IMR-90 (cell line): ENCODE measurements at regions not wholly inside any gene's neighbourhood (a gene's known extent, or its start where the extent isn't known, plus 50 kb on each side); places are given as distances from the start of the nearest gene placed in this dataset.

Experiments used
- ATAC-seq: fragments of 200-7000 bp; cut with Tn5 transposase; 2 replicates; pipeline ENCODE4 v1.9.1; 2020; ENCODE audit warnings: low read depth, mild to moderate bottlenecking, moderate library complexity
- BruUV-seq: library from RNA; stranded (reverse); fragments of 400-500 nt; replicated peaks from 2 replicates; lab custom pipeline; 2021; lab: Mats Ljungman, UMichigan
- CTCF ChIA-PET: fragments of 300-600 bp; formaldehyde crosslinking; extraction: SDS; loops from one replicate; lab custom pipeline; 2021; ENCODE audit warnings: antibody characterized with exemption; lab: Yijun Ruan, JAX
- POLR2A ChIA-PET: fragments of 300-600 bp; sonication (Branson Sonifier 250); formaldehyde crosslinking; loops from one replicate; lab custom pipeline; 2022; ENCODE audit warnings: antibody characterized with exemption; ENCODE audit not compliant: unreplicated experiment; lab: Charles Lee
- DNase-seq: peaks from one replicate; pipeline ENCODE4 v3.0.0; 2013
- H2AFZ ChIP-seq: replicated peaks from 2 replicates; pipeline ENCODE3; 2013; ENCODE audit warnings: low read length, mild to moderate bottlenecking; ENCODE audit not compliant: poor library complexity
- H2AK5ac ChIP-seq: 2 replicates; pipeline ENCODE4 v1.6.1; 2013; ENCODE audit warnings: low read depth, low read length, inconsistent platforms
- H2AK9ac ChIP-seq: replicated peaks from 2 replicates; pipeline ENCODE3; 2013; ENCODE audit warnings: mild to moderate bottlenecking, low read depth, low read length, moderate library complexity; ENCODE audit not compliant: poor library complexity
- H2BK120ac ChIP-seq: 2 replicates; pipeline ENCODE4 v1.6.1; 2013; ENCODE audit warnings: low read depth, low read length, inconsistent platforms
- H2BK15ac ChIP-seq: 3 replicates; pipeline ENCODE4 v1.6.1; 2013; ENCODE audit warnings: low read depth, low read length, inconsistent platforms
- H2BK20ac ChIP-seq: 2 replicates; pipeline ENCODE4 v1.6.1; 2013; ENCODE audit warnings: low read depth, mild to moderate bottlenecking, inconsistent platforms, low read length, moderate library complexity
- H2BK5ac ChIP-seq: 2 replicates; pipeline ENCODE4 v1.6.1; 2013; ENCODE audit warnings: mild to moderate bottlenecking, low read depth, low read length, inconsistent platforms; ENCODE audit not compliant: poor library complexity, severe bottlenecking
- H3K14ac ChIP-seq: replicated peaks from 2 replicates; pipeline ENCODE4 v1.6.1; 2013; ENCODE audit warnings: low read depth, low read length, inconsistent platforms
- H3K18ac ChIP-seq: 2 replicates; pipeline ENCODE4 v1.6.1; 2013; ENCODE audit warnings: low read depth, low read length, control low read depth
- H3K23ac ChIP-seq: 2 replicates; pipeline ENCODE4 v1.6.1; 2013; ENCODE audit warnings: low read depth, low read length, inconsistent platforms
- H3K27ac ChIP-seq: 2 replicates; pipeline ENCODE4 v1.5.1; 2013; ENCODE audit warnings: mild to moderate bottlenecking, control low read depth, low read length; ENCODE audit not compliant: insufficient read depth
- H3K27me3 ChIP-seq: 2 replicates; pipeline ENCODE4 v1.6.1; 2013; ENCODE audit warnings: low read length; ENCODE audit not compliant: control insufficient read depth, insufficient read depth
- H3K36me3 ChIP-seq: 2 replicates; pipeline ENCODE4 v1.6.1; 2013; ENCODE audit warnings: low read length, mixed read lengths; ENCODE audit not compliant: control insufficient read depth, insufficient read depth
- H3K4ac ChIP-seq: 2 replicates; pipeline ENCODE4 v1.6.1; 2013; ENCODE audit warnings: low read depth, low read length, inconsistent platforms
- H3K4me1 ChIP-seq: 2 replicates; pipeline ENCODE4 v1.6.1; 2013; ENCODE audit warnings: low read length, mixed read lengths; ENCODE audit not compliant: control insufficient read depth, insufficient read depth
- H3K4me2 ChIP-seq: 2 replicates; pipeline ENCODE4 v1.6.1; 2013; ENCODE audit warnings: low read depth, mild to moderate bottlenecking, control low read depth, low read length, moderate library complexity
- H3K4me3 ChIP-seq: 2 replicates; pipeline ENCODE4 v1.5.1; 2013; ENCODE audit warnings: low read depth, mild to moderate bottlenecking, control low read depth, low read length, moderate library complexity; ENCODE audit not compliant: insufficient read depth
- H3K56ac ChIP-seq: 2 replicates; pipeline ENCODE4 v1.6.1; 2013; ENCODE audit warnings: low read length, inconsistent platforms; ENCODE audit not compliant: insufficient read depth; ENCODE audit errors: extremely low read depth
- H3K79me1 ChIP-seq, 2 experiments: 2 replicates each; pipeline ENCODE4 v1.6.1; 2013; ENCODE audit warnings: low read length in 2 of 2, inconsistent platforms in 1 of 2, low read depth in 1 of 2
- H3K9ac ChIP-seq: 2 replicates; pipeline ENCODE4 v1.6.1; 2013; ENCODE audit warnings: low read depth, low read length, control low read depth
- H3K9me1 ChIP-seq: 2 replicates; pipeline ENCODE4 v1.6.1; 2013; ENCODE audit warnings: low read length, inconsistent platforms; ENCODE audit not compliant: insufficient read depth
- H3K9me3 ChIP-seq: 2 replicates; pipeline ENCODE4 v1.6.1; 2013; ENCODE audit warnings: low read length; ENCODE audit not compliant: control insufficient read depth, insufficient read depth
- H4K20me1 ChIP-seq: 2 replicates; pipeline ENCODE4 v1.6.1; 2013; ENCODE audit warnings: low read length, inconsistent platforms; ENCODE audit not compliant: insufficient read depth
- H4K5ac ChIP-seq: 2 replicates; pipeline ENCODE4 v1.6.1; 2013; ENCODE audit warnings: mild to moderate bottlenecking, low read depth, low read length, control low read depth
- H4K8ac ChIP-seq, 2 experiments: 2 replicates each; pipeline ENCODE4 v1.6.1; 2013; ENCODE audit warnings: low read depth in 2 of 2, low read length in 2 of 2, control low read depth in 1 of 2, inconsistent platforms in 1 of 2
- H4K91ac ChIP-seq: 2 replicates; pipeline ENCODE4 v1.6.1; 2013; ENCODE audit warnings: low read depth, low read length, inconsistent platforms; ENCODE audit not compliant: insufficient read depth
- FOS ChIP-seq: fragments of 150-350 bp; IDR thresholded peaks from 2 replicates; pipeline ENCODE4 v1.6.1; 2016; ENCODE audit warnings: low read depth, low read length
- WGBS, 2 experiments: methylation state at CpG; one replicate each; pipeline versions ENCODE4 v1.1.5 to v1.1.7; 2013; ENCODE audit warnings: missing lambda C conversion rate in 2 of 2; ENCODE audit not compliant: insufficient read length in 1 of 2; ENCODE audit errors: extremely low coverage in 2 of 2; 5-methylcytosine and 5-hydroxymethylcytosine counted together
- dilution Hi-C: fragments of 300-500 bp; cut with HindIII; formaldehyde crosslinking; loops from one replicate; pipeline ENCODE4 v1.14.3; 2018; ENCODE audit warnings: low sequenced_read_pairs; ENCODE audit not compliant: unreplicated experiment
- in situ Hi-C: fragments of 300-500 bp; cut with MboI; formaldehyde crosslinking; loops from 3 replicates; pipeline ENCODE4 v1.14.3; 2019; ENCODE audit warnings: low sequenced_read_pairs, inconsistent platforms, mixed read lengths
- intact Hi-C: fragments of 100-400 bp; cut with micrococcal nuclease; formaldehyde crosslinking; loops from 2 replicates; pipeline ENCODE4 v1.10.0; 2022

DNA sequence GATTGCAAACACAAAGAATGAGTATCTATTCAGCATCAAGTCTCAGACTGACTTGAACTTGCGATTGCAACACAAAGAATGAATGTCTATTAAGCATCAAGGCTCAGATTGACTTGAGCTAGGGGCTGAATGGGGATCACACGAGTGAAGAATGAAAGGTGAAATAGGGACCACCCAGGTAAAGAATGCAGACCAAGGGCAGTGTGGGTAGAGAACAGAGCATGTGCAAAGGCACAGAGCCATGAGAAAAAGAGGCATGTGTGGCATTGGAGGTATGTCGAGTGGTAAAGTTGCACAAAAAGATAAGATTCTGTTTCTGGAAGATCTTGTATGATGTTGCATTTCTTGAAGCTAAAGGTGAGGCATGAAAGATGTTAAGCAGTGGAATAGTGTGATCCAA, 119.4 kb upstream of the GPR149 start:
- dilution Hi-C loops: no loop called here
- Histone ChIP-seq H4K5ac (no peak overlapping the region), H4K20me1 (no peaks in the 10 kb centered on the region), H2AK5ac (no peak overlapping the region), H3K9me3 (0 out of 2 replicates have a peak, but pooled peaks cover 1% of the 10 kb centered on the region), H3K9me1 (no peaks in the 10 kb centered on the region), H3K9ac (no peak overlapping the region), H3K36me3 (no peaks in the 10 kb centered on the region), H4K91ac (no peak overlapping the region), H2AK9ac (no peak overlapping the region), H3K18ac (no peak overlapping the region), H3K14ac (no peak overlapping the region), H3K27ac (no peak overlapping the region), H3K4ac (no peak overlapping the region), H3K79me1 (no peaks in the 10 kb centered on the region), H3K27me3 (no peaks in the 10 kb centered on the region), H3K23ac (no peak overlapping the region), H3K4me1 (no peaks in the 10 kb centered on the region), H2BK15ac (no peak overlapping the region), H2BK120ac (no peak overlapping the region), H2BK20ac (no peak overlapping the region), H2AFZ (no peak overlapping the region), H3K4me3 (no peak overlapping the region), H3K4me2 (no peak overlapping the region), H3K56ac (no peak overlapping the region), H4K8ac (no peak overlapping the region), H2BK5ac (no peak overlapping the region)
- DNase-seq: no peak
- TF ChIP-seq FOS: no peak
- ATAC-seq: no peak
- CTCF ChIA-PET: no interaction called here
- intact Hi-C loops: no loop called here
- in situ Hi-C loops: no loop called here
- POLR2A ChIA-PET: no interaction called here
- 13% methylated on average over 2 of the region's 3 CpGs; no CpG with 5 or more reads in 1 of the 2 experiments for WGBS, 2 experiments
- BruUV-seq: no TSS peak
